NCI-H2107 (cell line): ENCODE measurements at regions not wholly inside any gene's neighbourhood (a gene's known extent, or its start where the extent isn't known, plus 50 kb on each side); places are given as distances from the start of the nearest gene placed in this dataset.

ENCODE experiments used
- DNase-seq: peaks from one replicate; lab custom pipeline; 2025; lab: John Stamatoyannopoulos, UW

GRCh38 chr16:85310868-85311585 lies 198.8 kb upstream of the CIBAR2 start:
- DNase-seq = no peak

- DNase-seq = no peak
These were observed 199.5 kb upstream of the CIBAR2 start for GRCh38 chr16:85311741-85312140.

- no peak for DNase-seq
These were observed 199.9 kb upstream of the CIBAR2 start for GRCh38 chr16:85312174-85312573.

GRCh38 chr16:85312642-85313525 lies 200.6 kb upstream of the CIBAR2 start:
- DNase-seq = no peak

GRCh38 chr16:85313526-85314301 lies 201.4 kb upstream of the CIBAR2 start:
- no peak for DNase-seq

- no peak for DNase-seq
These were observed 202.3 kb upstream of the CIBAR2 start for GRCh38 chr16:85314512-85314971.

GRCh38 chr16:85315866-85316265 lies 203.6 kb upstream of the CIBAR2 start:
- DNase-seq = no peak

- no peak for DNase-seq
These were observed 204.1 kb upstream of the CIBAR2 start for GRCh38 chr16:85316321-85316919.

- DNase-seq = no peak
These were observed 204.7 kb upstream of the CIBAR2 start for GRCh38 chr16:85316944-85317343.

- no peak for DNase-seq
These were observed 205.4 kb upstream of the CIBAR2 start for GRCh38 chr16:85317704-85318103.

GRCh38 chr16:85319208-85319983 lies 207.1 kb upstream of the CIBAR2 start:
- DNase-seq = no peak

GRCh38 chr16:85319984-85320440 lies 207.7 kb upstream of the CIBAR2 start:
- no peak for DNase-seq

- DNase-seq = no peak
These were observed 208.6 kb upstream of the CIBAR2 start for GRCh38 chr16:85320677-85321385.

GRCh38 chr16:85321509-85322271 lies 209.4 kb upstream of the CIBAR2 start:
- no peak for DNase-seq

- DNase-seq = no peak
These were observed 211.1 kb upstream of the CIBAR2 start for GRCh38 chr16:85323230-85323960.

- DNase-seq = no peak
These were observed 211.6 kb upstream of the CIBAR2 start for GRCh38 chr16:85323961-85324253.

- no peak for DNase-seq
These were observed 212.2 kb upstream of the CIBAR2 start for GRCh38 chr16:85324488-85324887.

- no peak for DNase-seq
These were observed 214.0 kb upstream of the CIBAR2 start for GRCh38 chr16:85326113-85326793.

GRCh38 chr16:85326794-85327181 lies 214.5 kb upstream of the CIBAR2 start:
- DNase-seq = no peak
